Neural crest cell (in vitro differentiated cells): ENCODE measurements at regions not wholly inside any gene's neighbourhood (a gene's known extent, or its start where the extent isn't known, plus 50 kb on each side); places are given as distances from the start of the nearest gene placed in this dataset.

Source experiments
- DNase-seq: peaks from one replicate; pipeline ENCODE4 v3.0.0; 2021; ENCODE audit warnings: low read depth, mixed read lengths, low spot score
- H3K27ac Mint-ChIP-seq: one replicate; pipeline ENCODE4 v1.8.0; 2021; ENCODE audit warnings: mild to moderate bottlenecking, mixed read lengths; ENCODE audit not compliant: unreplicated experiment
- H3K27me3 Mint-ChIP-seq: 2 replicates; pipeline ENCODE4 v1.8.0; 2021; ENCODE audit warnings: low read depth, mild to moderate bottlenecking, mixed read lengths
- H3K36me3 Mint-ChIP-seq: 2 replicates; pipeline ENCODE4 v1.8.0; 2021; ENCODE audit warnings: low read depth, mild to moderate bottlenecking, mixed read lengths
- H3K4me1 Mint-ChIP-seq: 2 replicates; pipeline ENCODE4 v1.8.0; 2021; ENCODE audit warnings: mixed read lengths
- H3K4me3 Mint-ChIP-seq: one replicate; pipeline ENCODE4 v1.8.0; 2021; ENCODE audit warnings: mild to moderate bottlenecking, mixed read lengths
- H3K9me3 Mint-ChIP-seq: 2 replicates; pipeline ENCODE4 v1.8.0; 2021; ENCODE audit warnings: mixed read lengths
- TF ChIP-seq, protein P1 (sequence below): fragments of 200-600 bp; sonication (generic); conservative IDR thresholded peaks from 2 replicates; pipeline ENCODE4 v1.5.0; 2021; ENCODE audit warnings: antibody characterized with exemption, mild to moderate bottlenecking

- H3K4me1 Mint-ChIP-seq, result no peaks in the 10 kb centered on the region
- H3K9me3 Mint-ChIP-seq, result no peaks in the 10 kb centered on the region
- no peak for DNase-seq
- H3K27me3 Mint-ChIP-seq, result peaks cover 42% of the 10 kb centered on the region
- no peaks in the 10 kb centered on the region for H3K36me3 Mint-ChIP-seq
- TF ChIP-seq, protein P1, sequence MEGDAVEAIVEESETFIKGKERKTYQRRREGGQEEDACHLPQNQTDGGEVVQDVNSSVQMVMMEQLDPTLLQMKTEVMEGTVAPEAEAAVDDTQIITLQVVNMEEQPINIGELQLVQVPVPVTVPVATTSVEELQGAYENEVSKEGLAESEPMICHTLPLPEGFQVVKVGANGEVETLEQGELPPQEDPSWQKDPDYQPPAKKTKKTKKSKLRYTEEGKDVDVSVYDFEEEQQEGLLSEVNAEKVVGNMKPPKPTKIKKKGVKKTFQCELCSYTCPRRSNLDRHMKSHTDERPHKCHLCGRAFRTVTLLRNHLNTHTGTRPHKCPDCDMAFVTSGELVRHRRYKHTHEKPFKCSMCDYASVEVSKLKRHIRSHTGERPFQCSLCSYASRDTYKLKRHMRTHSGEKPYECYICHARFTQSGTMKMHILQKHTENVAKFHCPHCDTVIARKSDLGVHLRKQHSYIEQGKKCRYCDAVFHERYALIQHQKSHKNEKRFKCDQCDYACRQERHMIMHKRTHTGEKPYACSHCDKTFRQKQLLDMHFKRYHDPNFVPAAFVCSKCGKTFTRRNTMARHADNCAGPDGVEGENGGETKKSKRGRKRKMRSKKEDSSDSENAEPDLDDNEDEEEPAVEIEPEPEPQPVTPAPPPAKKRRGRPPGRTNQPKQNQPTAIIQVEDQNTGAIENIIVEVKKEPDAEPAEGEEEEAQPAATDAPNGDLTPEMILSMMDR, result no peak
- no peak overlapping the region for H3K27ac Mint-ChIP-seq
- no peak overlapping the region for H3K4me3 Mint-ChIP-seq
Measured at GRCh38 chr1:70656361-70656760, 245.3 kb downstream of the CTH start.

GRCh38 chr1:70659891-70660290, 248.8 kb downstream of the CTH start:
- no peak overlapping the region for H3K4me3 Mint-ChIP-seq

GRCh38 chr1:70666381-70667140, 255.5 kb downstream of the CTH start:
- H3K4me1 Mint-ChIP-seq, result no peaks in the 10 kb centered on the region
- no peak for DNase-seq
- no peak overlapping the region for H3K27ac Mint-ChIP-seq
- H3K4me3 Mint-ChIP-seq, result no peak overlapping the region
- no peaks in the 10 kb centered on the region for H3K36me3 Mint-ChIP-seq
- TF ChIP-seq, protein P1, result no peak
- H3K9me3 Mint-ChIP-seq, result no peaks in the 10 kb centered on the region
- peaks cover 7% of the 10 kb centered on the region for H3K27me3 Mint-ChIP-seq

More at GRCh38 chr1:70659891-70660290, 248.8 kb downstream of the CTH start:
- Mint-ChIP-seq H3K27me3 (peaks cover 41% of the 10 kb centered on the region), H3K36me3 (no peaks in the 10 kb centered on the region), H3K4me1 (no peaks in the 10 kb centered on the region), H3K9me3 (no peaks in the 10 kb centered on the region), H3K27ac (no peak overlapping the region)
- TF ChIP-seq, protein P1, result no peak
- DNase-seq, result no peak

- H3K9me3 Mint-ChIP-seq, result no peaks in the 10 kb centered on the region
- H3K4me3 Mint-ChIP-seq, result no peak overlapping the region
- peaks cover 1% of the 10 kb centered on the region for H3K27me3 Mint-ChIP-seq
- no peak overlapping the region for H3K27ac Mint-ChIP-seq
- no peaks in the 10 kb centered on the region for H3K36me3 Mint-ChIP-seq
- TF ChIP-seq, protein P1, result no peak
- DNase-seq, result no peak
- H3K4me1 Mint-ChIP-seq, result no peaks in the 10 kb centered on the region
Measured at GRCh38 chr1:70667494-70668170, 256.6 kb downstream of the CTH start.

DNA sequence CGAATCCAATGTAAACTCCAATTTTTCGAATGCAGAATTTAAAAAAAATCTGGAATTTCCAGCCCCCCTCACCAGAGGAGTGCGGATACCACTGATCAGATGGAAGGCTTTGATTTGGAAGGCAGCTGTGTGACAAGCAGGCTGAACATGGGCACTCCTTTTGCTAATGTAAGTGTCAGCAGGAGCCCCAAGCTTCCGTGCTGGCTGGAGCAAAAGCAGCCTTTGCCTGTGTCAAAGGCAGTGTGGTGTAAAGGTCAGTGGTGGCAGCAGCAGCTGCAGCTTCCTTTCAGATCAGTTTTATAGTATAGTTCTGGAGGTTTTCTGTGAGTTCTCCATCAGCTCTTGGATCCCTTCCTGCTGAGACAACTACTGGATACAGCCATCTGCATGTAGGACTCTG, 259.9 kb downstream of the CTH start:
- no peak overlapping the region for H3K4me3 Mint-ChIP-seq
- TF ChIP-seq, protein P1, result no peak
- H3K4me1 Mint-ChIP-seq, result no peaks in the 10 kb centered on the region
- no peaks in the 10 kb centered on the region for H3K9me3 Mint-ChIP-seq
- H3K36me3 Mint-ChIP-seq, result no peaks in the 10 kb centered on the region
- DNase-seq, result no peak
- H3K27me3 Mint-ChIP-seq, result peaks cover 3% of the 10 kb centered on the region
- H3K27ac Mint-ChIP-seq, result no peak overlapping the region
